ENCODE measurements at regions not wholly inside any gene's neighbourhood (a gene's known extent, or its start where the extent isn't known, plus 50 kb on each side); places are given as distances from the start of the nearest gene placed in this dataset.
A peak's percentile ranks its signal among the peaks of the same experiment; 100 is the strongest.
"Not testable (repeated sequence)": the region's sequence is repeated elsewhere in the genome, so short reads cannot be mapped to it uniquely, and the experiment has no call there.

- TF ChIP-seq REST (IDR thresholded peaks at IDR 0.05; ENCODE audit: low read depth) = no peak
- TF ChIP-seq SIN3A (IDR thresholded peaks at IDR 0.05; ENCODE audit: low read depth) = no peak
- TF ChIP-seq FOSL1 (IDR thresholded peaks at IDR 0.05; ENCODE audit: low read depth) = no peak
- no peak for TF ChIP-seq ELF1 (IDR thresholded peaks at IDR 0.05; ENCODE audit: borderline replicate concordance, low read depth)
- TF ChIP-seq ZNF274 (IDR thresholded peaks at IDR 0.05; ENCODE audit: low read depth, low read length) = no peak
These were observed 158.2 kb downstream of the PLS3 start (continued) for GRCh38 chrX:115719171-115719570.

- DNase-seq (ENCODE audit: low read depth, low spot score); CTCF ChIA-PET; H3K4me1 ChIP-seq (ENCODE audit: control insufficient read depth in 1 of 2, insufficient read depth in 2 of 2, low read length in 2 of 2); H3K27me3 ChIP-seq (ENCODE audit: insufficient read depth, low read length); RAD21 ChIA-PET (ENCODE audit: low non-redundant PET in 1 of 2, low total read pairs in 2 of 2, uncharacterized antibody in 2 of 2, unreplicated experiment in 2 of 2); H3K9me2 ChIP-seq (ENCODE audit: insufficient read depth); H3K9ac ChIP-seq (ENCODE audit: low read length); H3K27ac ChIP-seq (ENCODE audit: low read depth, low read length); ATAC-seq; H3K4me2 ChIP-seq (ENCODE audit: low read length); POLR2A ChIA-PET; H3K79me2 ChIP-seq (ENCODE audit: insufficient read depth, low read length); H3K9me3 ChIP-seq (ENCODE audit: control insufficient read depth in 1 of 2, insufficient read depth in 1 of 2, low read depth in 1 of 2, low read length in 2 of 2); H2AFZ ChIP-seq (ENCODE audit: low read depth, low read length, poor library complexity, severe bottlenecking); H4K20me1 ChIP-seq (ENCODE audit: insufficient read depth); H3K36me3 ChIP-seq (ENCODE audit: control insufficient read depth in 1 of 2, insufficient read depth in 2 of 2, low read length in 2 of 2); intact Hi-C loops (cut with micrococcal nuclease); H3K4me3 ChIP-seq (replicated peaks in 1 of 2; ENCODE audit: low read depth in 1 of 2, low read length in 2 of 2); BruUV-seq (replicated peaks): not testable (repeated sequence)
These were observed 161.9 kb downstream of the PLS3 start for GRCh38 chrX:115722724-115723433.

GRCh38 chrX:115725370-115725769 is 164.4 kb downstream of the PLS3 start:
- RAD21 ChIA-PET (ENCODE audit: low non-redundant PET in 1 of 2, low total read pairs in 2 of 2, uncharacterized antibody in 2 of 2, unreplicated experiment in 2 of 2); BruUV-seq (replicated peaks); POLR2A ChIA-PET; H3K27me3 ChIP-seq (ENCODE audit: insufficient read depth, low read length); H3K9ac ChIP-seq (ENCODE audit: low read length); ATAC-seq; intact Hi-C loops (cut with micrococcal nuclease); H3K36me3 ChIP-seq (ENCODE audit: control insufficient read depth in 1 of 2, insufficient read depth in 2 of 2, low read length in 2 of 2); H3K9me2 ChIP-seq (ENCODE audit: insufficient read depth); H3K4me1 ChIP-seq (ENCODE audit: control insufficient read depth in 1 of 2, insufficient read depth in 2 of 2, low read length in 2 of 2); H3K27ac ChIP-seq (ENCODE audit: low read depth, low read length); H2AFZ ChIP-seq (ENCODE audit: low read depth, low read length, poor library complexity, severe bottlenecking); H3K4me2 ChIP-seq (ENCODE audit: low read length); H3K79me2 ChIP-seq (ENCODE audit: insufficient read depth, low read length); CTCF ChIA-PET; H3K9me3 ChIP-seq (ENCODE audit: control insufficient read depth in 1 of 2, insufficient read depth in 1 of 2, low read depth in 1 of 2, low read length in 2 of 2); H4K20me1 ChIP-seq (ENCODE audit: insufficient read depth); DNase-seq (ENCODE audit: low read depth, low spot score); H3K4me3 ChIP-seq (replicated peaks in 1 of 2; ENCODE audit: low read depth in 1 of 2, low read length in 2 of 2): not testable (repeated sequence)

GRCh38 chrX:115727792-115728732 is 167.1 kb downstream of the PLS3 start:
- RAD21 ChIA-PET (ENCODE audit: low non-redundant PET in 1 of 2, low total read pairs in 2 of 2, uncharacterized antibody in 2 of 2, unreplicated experiment in 2 of 2); H3K4me1 ChIP-seq (ENCODE audit: control insufficient read depth in 1 of 2, insufficient read depth in 2 of 2, low read length in 2 of 2); H3K4me2 ChIP-seq (ENCODE audit: low read length); CTCF ChIA-PET; H3K27ac ChIP-seq (ENCODE audit: low read depth, low read length); H3K36me3 ChIP-seq (ENCODE audit: control insufficient read depth in 1 of 2, insufficient read depth in 2 of 2, low read length in 2 of 2); H4K20me1 ChIP-seq (ENCODE audit: insufficient read depth); DNase-seq (ENCODE audit: low read depth, low spot score); H3K79me2 ChIP-seq (ENCODE audit: insufficient read depth, low read length); H3K9me2 ChIP-seq (ENCODE audit: insufficient read depth); H3K9ac ChIP-seq (ENCODE audit: low read length); H3K27me3 ChIP-seq (ENCODE audit: insufficient read depth, low read length); BruUV-seq (replicated peaks); H3K9me3 ChIP-seq (ENCODE audit: control insufficient read depth in 1 of 2, insufficient read depth in 1 of 2, low read depth in 1 of 2, low read length in 2 of 2); POLR2A ChIA-PET; intact Hi-C loops (cut with micrococcal nuclease); H3K4me3 ChIP-seq (replicated peaks in 1 of 2; ENCODE audit: low read depth in 1 of 2, low read length in 2 of 2); H2AFZ ChIP-seq (ENCODE audit: low read depth, low read length, poor library complexity, severe bottlenecking): not testable (repeated sequence)
- 0 out of 2 replicates have a peak, but pooled peaks have one; percentile 44 for ATAC-seq
